Smooth muscle cell (in vitro differentiated cells): ENCODE measurements at regions not wholly inside any gene's neighbourhood (a gene's known extent, or its start where the extent isn't known, plus 50 kb on each side); places are given as distances from the start of the nearest gene placed in this dataset.

Source experiments
- DNase-seq: peaks from one replicate; lab custom pipeline; 2025; ENCODE audit not compliant: unreplicated experiment; lab: John Stamatoyannopoulos, UW
- H2AFZ ChIP-seq: fragments of 200-600 bp; sonication (generic); 2 replicates; pipeline ENCODE4 v1.6.0; 2016; ENCODE audit warnings: antibody characterized with exemption, low read depth, mild to moderate bottlenecking
- H3F3A ChIP-seq: fragments of 200-600 bp; sonication (generic); 2 replicates; pipeline ENCODE4 v1.6.0; 2017; ENCODE audit warnings: antibody characterized with exemption, low read depth
- H3K27ac ChIP-seq: fragments of 200-600 bp; sonication (generic); 2 replicates; pipeline ENCODE4 v1.5.1; 2016; ENCODE audit warnings: low read depth, mild to moderate bottlenecking
- H3K27me3 ChIP-seq: fragments of 200-600 bp; sonication (generic); 2 replicates; pipeline ENCODE4 v1.6.1; 2016; ENCODE audit warnings: low read depth, mild to moderate bottlenecking
- H3K36me3 ChIP-seq: fragments of 200-600 bp; sonication (generic); 2 replicates; pipeline ENCODE4 v1.5.1; 2016; ENCODE audit warnings: low read depth
- H3K4me1 ChIP-seq: fragments of 200-600 bp; sonication (generic); 2 replicates; pipeline ENCODE4 v1.5.1; 2016; ENCODE audit warnings: low read depth
- H3K4me2 ChIP-seq: fragments of 200-600 bp; sonication (generic); 2 replicates; pipeline ENCODE4 v1.6.0; 2016; ENCODE audit warnings: mild to moderate bottlenecking
- H3K4me3 ChIP-seq: fragments of 200-600 bp; sonication (generic); 2 replicates; pipeline ENCODE4 v1.5.1; 2016; ENCODE audit warnings: mild to moderate bottlenecking
- H3K79me2 ChIP-seq: fragments of 200-600 bp; sonication (generic); 2 replicates; pipeline ENCODE4 v1.6.0; 2016; ENCODE audit warnings: low read depth, mild to moderate bottlenecking
- H3K9ac ChIP-seq: fragments of 200-600 bp; sonication (generic); 2 replicates; pipeline ENCODE4 v1.6.0; 2016; ENCODE audit warnings: low read depth
- H3K9me3 ChIP-seq: fragments of 200-600 bp; sonication (generic); replicated peaks from 2 replicates; pipeline ENCODE4 v1.5.1; 2016; ENCODE audit warnings: low read depth
- H4K20me1 ChIP-seq: fragments of 200-600 bp; sonication (generic); 2 replicates; pipeline ENCODE4 v1.6.0; 2016; ENCODE audit warnings: low read depth
- CTCF ChIP-seq: fragments of 200-600 bp; sonication (generic); IDR thresholded peaks from 2 replicates; pipeline ENCODE4 v1.5.1; 2017; ENCODE audit warnings: borderline replicate concordance, mild to moderate bottlenecking, antibody characterized with exemption; ENCODE audit not compliant: insufficient read depth, poor library complexity, severe bottlenecking
- WGBS: methylation state at CpG from one replicate; pipeline ENCODE4 v1.1.7; 2016; ENCODE audit warnings: low lambda C conversion rate; 5-methylcytosine and 5-hydroxymethylcytosine counted together

- Histone ChIP-seq H3K4me1 (no peaks in the 10 kb centered on the region), H3K4me3 (no peak overlapping the region), H3K27ac (no peak overlapping the region), H3K9ac (no peak overlapping the region), H3K79me2 (no peaks in the 10 kb centered on the region), H3K36me3 (no peaks in the 10 kb centered on the region), H2AFZ (no peak overlapping the region), H3K4me2 (no peak overlapping the region), H3K9me3 (no peaks in the 10 kb centered on the region), H3K27me3 (no peaks in the 10 kb centered on the region), H4K20me1 (no peaks in the 10 kb centered on the region), H3F3A (no peaks in the 10 kb centered on the region)
- DNase-seq = no peak
- no peak for TF ChIP-seq CTCF
- 80% methylated on average over 1 of the region's 1 CpG for WGBS
These were observed 1896.8 kb upstream of the CELF4 start for GRCh38 chr18:39462436-39462835.

- no peak overlapping the region for H3K4me3 ChIP-seq
- no peaks in the 10 kb centered on the region for H3K4me1 ChIP-seq
- H3K4me2 ChIP-seq = no peak overlapping the region
- H3K79me2 ChIP-seq = no peaks in the 10 kb centered on the region
- no peaks in the 10 kb centered on the region for H3K9me3 ChIP-seq
- H2AFZ ChIP-seq = no peak overlapping the region
- H3K9ac ChIP-seq = no peak overlapping the region
- H3F3A ChIP-seq = no peaks in the 10 kb centered on the region
- no peaks in the 10 kb centered on the region for H3K27me3 ChIP-seq
- no peak for DNase-seq
- H4K20me1 ChIP-seq = no peaks in the 10 kb centered on the region
- TF ChIP-seq CTCF = no peak
- H3K27ac ChIP-seq = no peak overlapping the region
- no peaks in the 10 kb centered on the region for H3K36me3 ChIP-seq
These were observed 1894.5 kb upstream of the CELF4 start for GRCh38 chr18:39460136-39460535.

- Histone ChIP-seq H3K9ac (no peak overlapping the region), H3K9me3 (no peaks in the 10 kb centered on the region), H2AFZ (no peak overlapping the region), H3K4me3 (no peak overlapping the region), H3K4me2 (no peak overlapping the region), H3K4me1 (no peaks in the 10 kb centered on the region), H4K20me1 (no peaks in the 10 kb centered on the region), H3F3A (no peaks in the 10 kb centered on the region), H3K27me3 (no peaks in the 10 kb centered on the region), H3K79me2 (no peaks in the 10 kb centered on the region), H3K27ac (no peak overlapping the region), H3K36me3 (no peaks in the 10 kb centered on the region)
- no peak for DNase-seq
- no peak for TF ChIP-seq CTCF
These were observed 1889.7 kb upstream of the CELF4 start for GRCh38 chr18:39455285-39455684.

- Histone ChIP-seq H3K4me3 (no peak overlapping the region), H3K4me2 (no peak overlapping the region), H3K4me1 (no peaks in the 10 kb centered on the region), H3K9ac (no peak overlapping the region), H3K27me3 (no peaks in the 10 kb centered on the region), H2AFZ (no peak overlapping the region), H3F3A (no peaks in the 10 kb centered on the region), H3K27ac (no peak overlapping the region), H4K20me1 (no peaks in the 10 kb centered on the region), H3K9me3 (no peaks in the 10 kb centered on the region), H3K79me2 (no peaks in the 10 kb centered on the region), H3K36me3 (no peaks in the 10 kb centered on the region)
- no peak for TF ChIP-seq CTCF
- DNase-seq = no peak
- 100% methylated on average over 1 of the region's 1 CpG for WGBS
These were observed 1889.3 kb upstream of the CELF4 start for GRCh38 chr18:39454866-39455265.
